Colonic mucosa (tissue), 4 donors: ENCODE measurements at regions not wholly inside any gene's neighbourhood (a gene's known extent, or its start where the extent isn't known, plus 50 kb on each side); places are given as distances from the start of the nearest gene placed in this dataset.

ENCODE experiments used
- DNase-seq: peaks from one replicate; pipeline ENCODE4 v3.0.0-alpha.2; 2020
- H3K27ac ChIP-seq: fragments of 200-600 bp; one replicate; pipeline ENCODE4 v1.8.0; 2021
- H3K27me3 ChIP-seq: fragments of 200-600 bp; one replicate; pipeline ENCODE4 v1.8.0; 2021
- H3K36me3 ChIP-seq: fragments of 200-600 bp; one replicate; pipeline ENCODE4 v1.8.0; 2021
- H3K4me1 ChIP-seq: fragments of 200-600 bp; one replicate; pipeline ENCODE4 v1.8.0; 2021; ENCODE audit warnings: mild to moderate bottlenecking
- H3K4me3 ChIP-seq: fragments of 200-600 bp; one replicate; pipeline ENCODE4 v1.8.0; 2021
- H3K9ac ChIP-seq, 2 donors: one replicate each; pipeline ENCODE4 v1.7.0; 2013; ENCODE audit warnings: control low read depth in 2 of 2, low read depth in 2 of 2, low read length in 2 of 2
- H3K9me3 ChIP-seq: fragments of 200-600 bp; one replicate; pipeline ENCODE4 v1.8.0; 2021
- CTCF ChIP-seq: fragments of 200-600 bp; IDR thresholded peaks from one replicate; pipeline ENCODE4 v1.8.0; 2022; ENCODE audit warnings: antibody characterized with exemption, mild to moderate bottlenecking
- intact Hi-C: fragments of 100-400 bp; cut with DNase I; formaldehyde crosslinking; loops from one replicate; pipeline ENCODE4 v1.14.1; 2022
- donor health status: healthy.
- donor health status: DM: no; HTN: no; CAD: no.
- donor health status: DM: no; HTN: no; CAD: no.

- Histone ChIP-seq H3K4me1 (peaks cover 10% of the 10 kb centered on the region), H3K27ac (peak overlapping the region; percentile 90), H3K27me3 (no peaks in the 10 kb centered on the region), H3K9me3 (no peaks in the 10 kb centered on the region), H3K4me3 (no peak overlapping the region), H3K9ac (peak overlapping the region; percentile 68 to 75), H3K36me3 (no peaks in the 10 kb centered on the region)
- peak; percentile 41 for DNase-seq
- TF ChIP-seq CTCF: no peak
- intact Hi-C loops: no loop called here
These were observed 163.6 kb downstream of the LY86 start for GRCh38 chr6:6752129-6752528.

- Histone ChIP-seq H3K9ac (peak overlapping the region; percentile 7 to 75), H3K9me3 (no peaks in the 10 kb centered on the region), H3K27ac (peak overlapping the region; percentile 90), H3K27me3 (no peaks in the 10 kb centered on the region), H3K36me3 (no peaks in the 10 kb centered on the region), H3K4me3 (no peak overlapping the region), H3K4me1 (peaks cover 10% of the 10 kb centered on the region)
- TF ChIP-seq CTCF: no peak
- intact Hi-C loops: no loop called here
- DNase-seq: peak; percentile 56
These were observed 164.8 kb downstream of the LY86 start for GRCh38 chr6:6753301-6753700.

- Histone ChIP-seq H3K4me1 (peaks cover 6% of the 10 kb centered on the region), H3K9ac (no peak overlapping the region), H3K27me3 (no peaks in the 10 kb centered on the region), H3K9me3 (no peaks in the 10 kb centered on the region), H3K27ac (no peak overlapping the region), H3K36me3 (no peaks in the 10 kb centered on the region), H3K4me3 (no peak overlapping the region)
- TF ChIP-seq CTCF: no peak
- DNase-seq: no peak
- intact Hi-C loops: no loop called here
These were observed 168.0 kb downstream of the LY86 start for GRCh38 chr6:6756526-6756925.

- peaks cover 6% of the 10 kb centered on the region for H3K4me1 ChIP-seq
- H3K36me3 ChIP-seq: no peaks in the 10 kb centered on the region
- H3K9me3 ChIP-seq: no peaks in the 10 kb centered on the region
- no peaks in the 10 kb centered on the region for H3K27me3 ChIP-seq
- no peak for TF ChIP-seq CTCF
- H3K4me3 ChIP-seq: no peak overlapping the region
- DNase-seq: no peak
- intact Hi-C loops: no loop called here
- peak overlapping the region; percentile 20 for H3K27ac ChIP-seq
- peak overlapping the region; percentile 28 to 56 for H3K9ac ChIP-seq
These were observed 170.0 kb downstream of the LY86 start for GRCh38 chr6:6758546-6758914.

- Histone ChIP-seq H3K9ac (peak overlapping the region in 1 of 2 donors; percentile 57), H3K27me3 (no peaks in the 10 kb centered on the region), H3K4me1 (peaks cover 6% of the 10 kb centered on the region), H3K9me3 (no peaks in the 10 kb centered on the region), H3K27ac (peak overlapping the region; percentile 20), H3K4me3 (no peak overlapping the region), H3K36me3 (no peaks in the 10 kb centered on the region)
- intact Hi-C loops: no loop called here
- no peak for TF ChIP-seq CTCF
- peak; percentile 67 for DNase-seq
These were observed 170.6 kb downstream of the LY86 start for GRCh38 chr6:6758915-6759654.
